ENCODE measurements at regions not wholly inside any gene's neighbourhood (a gene's known extent, or its start where the extent isn't known, plus 50 kb on each side); places are given as distances from the start of the nearest gene placed in this dataset.

- no peak for TF ChIP-seq POLR2A (IDR thresholded peaks at IDR 0.05; ENCODE audit: low read depth, low read length)
- TF ChIP-seq POLR2AphosphoS5 (IDR thresholded peaks at IDR 0.05; ENCODE audit: low read depth, low read length) = no peak
Observed at GRCh38 chr7:156580036-156580435, 60.5 kb upstream of the RNF32 start.

Measured in GM12892 (cell line).